Uterus (tissue), 2 donors: ENCODE measurements at regions not wholly inside any gene's neighbourhood (a gene's known extent, or its start where the extent isn't known, plus 50 kb on each side); places are given as distances from the start of the nearest gene placed in this dataset.

ENCODE experiments used
- CTCF ChIP-seq, 4 experiments: fragments of 200-600 bp in 2 of 4; fragments of 450-650 bp in 2 of 4; sonication (generic) in 2 of 4; IDR thresholded peaks; one replicate each; pipeline ENCODE4 v1.5.1; 2016 to 2019; ENCODE audit warnings: antibody characterized with exemption in 4 of 4, mild to moderate bottlenecking in 2 of 4, moderate library complexity in 1 of 4
- POLR2A ChIP-seq, 2 donors: fragments of 450-650 bp; IDR thresholded peaks; one replicate each; pipeline ENCODE4 v1.6.1; 2016; ENCODE audit warnings: antibody characterized with exemption in 2 of 2, mild to moderate bottlenecking in 1 of 2, moderate library complexity in 1 of 2

GRCh38 chr1:192418552-192419285 is 101.9 kb downstream of the RGS21 start:
- TF ChIP-seq CTCF (IDR thresholded peaks at IDR 0.05) (no peak), POLR2A (IDR thresholded peaks at IDR 0.05) (no peak)
